ENCODE measurements at regions not wholly inside any gene's neighbourhood (a gene's known extent, or its start where the extent isn't known, plus 50 kb on each side); places are given as distances from the start of the nearest gene placed in this dataset.

GRCh38 chr16:6091021-6091420 lies 993.4 kb upstream of the EEF2KMT start:
- TF ChIP-seq, protein P1, sequence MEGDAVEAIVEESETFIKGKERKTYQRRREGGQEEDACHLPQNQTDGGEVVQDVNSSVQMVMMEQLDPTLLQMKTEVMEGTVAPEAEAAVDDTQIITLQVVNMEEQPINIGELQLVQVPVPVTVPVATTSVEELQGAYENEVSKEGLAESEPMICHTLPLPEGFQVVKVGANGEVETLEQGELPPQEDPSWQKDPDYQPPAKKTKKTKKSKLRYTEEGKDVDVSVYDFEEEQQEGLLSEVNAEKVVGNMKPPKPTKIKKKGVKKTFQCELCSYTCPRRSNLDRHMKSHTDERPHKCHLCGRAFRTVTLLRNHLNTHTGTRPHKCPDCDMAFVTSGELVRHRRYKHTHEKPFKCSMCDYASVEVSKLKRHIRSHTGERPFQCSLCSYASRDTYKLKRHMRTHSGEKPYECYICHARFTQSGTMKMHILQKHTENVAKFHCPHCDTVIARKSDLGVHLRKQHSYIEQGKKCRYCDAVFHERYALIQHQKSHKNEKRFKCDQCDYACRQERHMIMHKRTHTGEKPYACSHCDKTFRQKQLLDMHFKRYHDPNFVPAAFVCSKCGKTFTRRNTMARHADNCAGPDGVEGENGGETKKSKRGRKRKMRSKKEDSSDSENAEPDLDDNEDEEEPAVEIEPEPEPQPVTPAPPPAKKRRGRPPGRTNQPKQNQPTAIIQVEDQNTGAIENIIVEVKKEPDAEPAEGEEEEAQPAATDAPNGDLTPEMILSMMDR (IDR thresholded peaks at IDR 0.05), result no peak
- no peak for TF ChIP-seq POLR2A (IDR thresholded peaks at IDR 0.05)
- TF ChIP-seq POLR2AphosphoS5 (IDR thresholded peaks at IDR 0.05), result no peak

Data from breast epithelium (tissue), 3 donors.